Endothelial cell of umbilical vein (primary cell): ENCODE measurements at regions not wholly inside any gene's neighbourhood (a gene's known extent, or its start where the extent isn't known, plus 50 kb on each side); places are given as distances from the start of the nearest gene placed in this dataset.

Experiments used
- BruUV-seq: library from RNA; stranded (reverse); fragments of 400-500 nt; replicated peaks from 2 replicates; lab custom pipeline; 2021; lab: Mats Ljungman, UMichigan
- CTCF ChIA-PET: fragments of 300-600, 350-600 bp; sonication (Branson Sonifier 250); formaldehyde crosslinking; loops from one replicate; lab custom pipeline; 2021; ENCODE audit warnings: antibody characterized with exemption, inconsistent platforms; lab: Charles Lee
- POLR2A ChIA-PET: fragments of 300-600, 350-600 bp; sonication (Branson Sonifier 250); formaldehyde crosslinking; loops from one replicate; lab custom pipeline; 2021; ENCODE audit warnings: antibody characterized with exemption, inconsistent platforms; lab: Charles Lee
- DNase-seq: peaks from one replicate; pipeline ENCODE4 v3.0.0-alpha.2; 2011; ENCODE audit warnings: low read depth, low spot score
- FAIRE-seq: peaks from 2 replicates; lab custom pipeline; 2011; peaks lifted over from hg19 to GRCh38; lab: Jason Lieb, UNC
- H2AFZ ChIP-seq: 2 replicates; pipeline ENCODE4 v1.6.0; 2012; ENCODE audit warnings: low read depth, low read length, control low read depth, inconsistent platforms
- H3K27ac ChIP-seq: 2 replicates; pipeline ENCODE4 v1.5.1; 2011; ENCODE audit warnings: low read depth, mild to moderate bottlenecking, control low read depth, low read length, moderate library complexity; ENCODE audit not compliant: insufficient read depth
- H3K27me3 ChIP-seq, 2 experiments: 2 replicates each; pipeline versions ENCODE4 v1.6.0 to v1.6.1; 2011; ENCODE audit warnings: low read length in 2 of 2, mixed read lengths in 1 of 2; ENCODE audit not compliant: control insufficient read depth in 2 of 2, insufficient read depth in 2 of 2
- H3K36me3 ChIP-seq, 2 experiments: 2 replicates in 1 of 2; 3 replicates in 1 of 2; pipeline ENCODE4 v1.5.1; 2011; ENCODE audit warnings: low read length in 2 of 2, mild to moderate bottlenecking in 1 of 2, moderate library complexity in 1 of 2; ENCODE audit not compliant: control insufficient read depth in 2 of 2, insufficient read depth in 2 of 2; ENCODE audit errors: extremely low read depth in 1 of 2
- H3K4me1 ChIP-seq: 3 replicates; pipeline ENCODE4 v1.5.1; 2011; ENCODE audit warnings: mild to moderate bottlenecking, low read length; ENCODE audit not compliant: control insufficient read depth, insufficient read depth; ENCODE audit errors: extremely low read depth
- H3K4me2 ChIP-seq: 2 replicates; pipeline ENCODE4 v1.6.1; 2011; ENCODE audit warnings: low read length, control low read depth, mixed read lengths; ENCODE audit not compliant: insufficient read depth
- H3K4me3 ChIP-seq, 3 experiments: fragments of 200-600 bp in 1 of 3; sonication (generic), shearing (Covaris generic) in 1 of 3; replicated peaks in 1 of 3; 2 replicates each; pipeline ENCODE4 v1.5.1; 2011 to 2016; ENCODE audit warnings: control low read depth in 3 of 3, low read length in 3 of 3, mild to moderate bottlenecking in 2 of 3, inconsistent platforms in 1 of 3, low read depth in 1 of 3, moderate library complexity in 1 of 3; ENCODE audit not compliant: insufficient read depth in 1 of 3
- H3K79me2 ChIP-seq: 2 replicates; pipeline ENCODE4 v1.6.0; 2012; ENCODE audit warnings: low read length, inconsistent platforms; ENCODE audit not compliant: control insufficient read depth, insufficient read depth
- H3K9ac ChIP-seq: replicated peaks from 2 replicates; pipeline ENCODE3; 2011; ENCODE audit warnings: low read length, control low read depth; ENCODE audit not compliant: insufficient read depth; ENCODE audit errors: extremely low read depth
- H3K9me1 ChIP-seq: replicated peaks from 3 replicates; pipeline ENCODE4 v1.6.0; 2011; ENCODE audit warnings: mild to moderate bottlenecking, low read length; ENCODE audit not compliant: control insufficient read depth, insufficient read depth; ENCODE audit errors: extremely low read depth
- H3K9me3 ChIP-seq: replicated peaks from 2 replicates; pipeline ENCODE4 v1.5.1; 2012; ENCODE audit warnings: low read length, inconsistent platforms; ENCODE audit not compliant: control insufficient read depth, insufficient read depth
- H4K20me1 ChIP-seq: replicated peaks from 2 replicates; pipeline ENCODE3; 2011; ENCODE audit warnings: mild to moderate bottlenecking, low read length; ENCODE audit not compliant: control insufficient read depth, insufficient read depth; ENCODE audit errors: extremely low read depth
- CTCF ChIP-seq, 2 donors: IDR thresholded peaks; 1 replicate in 1 of 2; 2 replicates in 1 of 2; pipeline ENCODE4 v1.5.1; 2011; ENCODE audit warnings: low read length in 2 of 2, mild to moderate bottlenecking in 2 of 2, moderate library complexity in 2 of 2, control low read depth in 1 of 2, inconsistent platforms in 1 of 2, low read depth in 1 of 2; ENCODE audit not compliant: insufficient read depth in 1 of 2; ENCODE audit errors: extremely low read depth in 1 of 2
- EZH2 ChIP-seq: IDR thresholded peaks from 2 replicates; pipeline ENCODE4 v1.6.1; 2012; ENCODE audit warnings: borderline replicate concordance, low read depth, mild to moderate bottlenecking, moderate library complexity, low read length, inconsistent platforms; ENCODE audit not compliant: severe bottlenecking
- FOS ChIP-seq: IDR thresholded peaks from 2 replicates; pipeline ENCODE4 v1.6.1; 2011; ENCODE audit warnings: mild to moderate bottlenecking, low read length, moderate library complexity, borderline replicate concordance; ENCODE audit not compliant: insufficient read depth
- GATA2 ChIP-seq: IDR thresholded peaks from 2 replicates; pipeline ENCODE4 v1.7.0; 2011; ENCODE audit warnings: low read depth, mild to moderate bottlenecking, moderate library complexity, mixed read lengths, low read length; ENCODE audit not compliant: insufficient read length, insufficient read depth
- JUN ChIP-seq: IDR thresholded peaks from 2 replicates; pipeline ENCODE4 v1.6.1; 2011; ENCODE audit warnings: borderline replicate concordance, low read depth; ENCODE audit not compliant: insufficient read length, insufficient read depth
- MAX ChIP-seq: IDR thresholded peaks from 2 replicates; pipeline ENCODE4 v1.6.1; 2011; ENCODE audit not compliant: insufficient read depth, insufficient read length
- MYC ChIP-seq: IDR thresholded peaks from one replicate; pipeline ENCODE4 v1.6.1; 2011; ENCODE audit warnings: mild to moderate bottlenecking, low read depth, low read length
- POLR2A ChIP-seq: IDR thresholded peaks from 2 replicates; pipeline ENCODE4 v1.6.1; 2012; ENCODE audit warnings: low read depth, mild to moderate bottlenecking, control low read depth, low read length
- POLR2AphosphoS5 ChIP-seq: IDR thresholded peaks from 2 replicates; pipeline ENCODE4 v1.6.1; 2012; ENCODE audit warnings: low read depth, mild to moderate bottlenecking, control low read depth, low read length, moderate library complexity; ENCODE audit not compliant: insufficient read depth
- dilution Hi-C: fragments of 300-500 bp; cut with MboI; formaldehyde crosslinking; loops from one replicate; pipeline ENCODE4 v1.15.0; 2019; ENCODE audit warnings: low sequenced_read_pairs; ENCODE audit not compliant: extremely low pct_ligation_motif_present
- intact Hi-C: fragments of 100-400 bp; cut with micrococcal nuclease; formaldehyde crosslinking; loops from one replicate; pipeline ENCODE4 v1.10.0; 2022

- Histone ChIP-seq H2AFZ (no peak overlapping the region), H3K4me3 (no peak overlapping the region), H3K9me1 (no peaks in the 10 kb centered on the region), H3K79me2 (no peaks in the 10 kb centered on the region), H3K36me3 (no peaks in the 10 kb centered on the region), H3K4me2 (no peak overlapping the region), H3K9me3 (no peaks in the 10 kb centered on the region), H3K27ac (no peak overlapping the region), H4K20me1 (no peaks in the 10 kb centered on the region), H3K27me3 (no peaks in the 10 kb centered on the region), H3K4me1 (peaks cover 46% of the 10 kb centered on the region), H3K9ac (no peak overlapping the region)
- TF ChIP-seq MAX, result no peak
- no peak for DNase-seq
- BruUV-seq, result no TSS peak
- dilution Hi-C loops (no loop called here), intact Hi-C loops (loop anchor here (5.0 kb wide), 2 partner anchors 494 to 919 kb away; partner anchors contain the start of gene SULF2)
- FAIRE-seq, result no peak
- ChIA-PET CTCF (interaction anchor here (1.6 kb wide), 2 partner anchors 14 to 340 kb away, joined by 4 to 5 read pairs; no protein-coding TSS in a partner anchor), POLR2A (no interaction called here)
These were observed 496.2 kb upstream of the SULF2 start for GRCh38 chr20:48281501-48281900.

GRCh38 chr20:48278961-48279481 lies 493.7 kb upstream of the SULF2 start:
- FAIRE-seq, result peak; percentile 90
- TF ChIP-seq MYC (no peak), FOS (peak; percentile 61), JUN (peak; percentile 66), POLR2A (no peak), GATA2 (peak; percentile 87), EZH2 (no peak), CTCF (IDR thresholded peaks at IDR 0.05; ENCODE audit: extremely low read depth in 1 of 2, insufficient read depth in 1 of 2, low read depth in 1 of 2, low read length in 2 of 2) (no peak), POLR2AphosphoS5 (peak; percentile 50), MAX (no peak)
- intact Hi-C loops, result loop anchor here (1.0 to 5.0 kb wide), 4 partner anchors 16 to 401 kb away; no protein-coding TSS in a partner anchor

More at GRCh38 chr20:48278961-48279481, 493.7 kb upstream of the SULF2 start:
- Histone ChIP-seq H3K4me3 (no peak overlapping the region), H3K4me1 (peaks cover 28% of the 10 kb centered on the region), H3K9ac (peak overlapping the region; percentile 46), H3K27ac (peak overlapping the region; percentile 78), H3K79me2 (no peaks in the 10 kb centered on the region), H3K9me1 (no peaks in the 10 kb centered on the region), H3K36me3 (no peaks in the 10 kb centered on the region), H3K27me3 (no peaks in the 10 kb centered on the region), H2AFZ (no peak overlapping the region), H3K4me2 (peak overlapping the region; percentile 31), H3K9me3 (no peaks in the 10 kb centered on the region), H4K20me1 (no peaks in the 10 kb centered on the region)
- CTCF ChIA-PET, result interaction anchor here (1.3 to 1.7 kb wide), 2 partner anchors 16 to 341 kb away, joined by 7 to 8 read pairs; no protein-coding TSS in a partner anchor
- dilution Hi-C loops, result no loop called here
- POLR2A ChIA-PET, result no interaction called here
- peak; percentile 87 for DNase-seq
- no TSS peak for BruUV-seq
